Endothelial cell of umbilical vein (primary cell): ENCODE measurements at regions not wholly inside any gene's neighbourhood (a gene's known extent, or its start where the extent isn't known, plus 50 kb on each side); places are given as distances from the start of the nearest gene placed in this dataset.

Experiments used
- BruUV-seq: library from RNA; stranded (reverse); fragments of 400-500 nt; replicated peaks from 2 replicates; lab custom pipeline; 2021; lab: Mats Ljungman, UMichigan
- CTCF ChIA-PET: fragments of 300-600, 350-600 bp; sonication (Branson Sonifier 250); formaldehyde crosslinking; loops from one replicate; lab custom pipeline; 2021; ENCODE audit warnings: antibody characterized with exemption, inconsistent platforms; lab: Charles Lee
- POLR2A ChIA-PET: fragments of 300-600, 350-600 bp; sonication (Branson Sonifier 250); formaldehyde crosslinking; loops from one replicate; lab custom pipeline; 2021; ENCODE audit warnings: antibody characterized with exemption, inconsistent platforms; lab: Charles Lee
- DNase-seq: peaks from one replicate; pipeline ENCODE4 v3.0.0-alpha.2; 2011; ENCODE audit warnings: low read depth, low spot score
- FAIRE-seq: peaks from 2 replicates; lab custom pipeline; 2011; peaks lifted over from hg19 to GRCh38; lab: Jason Lieb, UNC
- H2AFZ ChIP-seq: 2 replicates; pipeline ENCODE4 v1.6.0; 2012; ENCODE audit warnings: low read depth, low read length, control low read depth, inconsistent platforms
- H3K27ac ChIP-seq: 2 replicates; pipeline ENCODE4 v1.5.1; 2011; ENCODE audit warnings: low read depth, mild to moderate bottlenecking, control low read depth, low read length, moderate library complexity; ENCODE audit not compliant: insufficient read depth
- H3K27me3 ChIP-seq, 2 experiments: 2 replicates each; pipeline versions ENCODE4 v1.6.0 to v1.6.1; 2011; ENCODE audit warnings: low read length in 2 of 2, mixed read lengths in 1 of 2; ENCODE audit not compliant: control insufficient read depth in 2 of 2, insufficient read depth in 2 of 2
- H3K36me3 ChIP-seq, 2 experiments: 2 replicates in 1 of 2; 3 replicates in 1 of 2; pipeline ENCODE4 v1.5.1; 2011; ENCODE audit warnings: low read length in 2 of 2, mild to moderate bottlenecking in 1 of 2, moderate library complexity in 1 of 2; ENCODE audit not compliant: control insufficient read depth in 2 of 2, insufficient read depth in 2 of 2; ENCODE audit errors: extremely low read depth in 1 of 2
- H3K4me1 ChIP-seq: 3 replicates; pipeline ENCODE4 v1.5.1; 2011; ENCODE audit warnings: mild to moderate bottlenecking, low read length; ENCODE audit not compliant: control insufficient read depth, insufficient read depth; ENCODE audit errors: extremely low read depth
- H3K4me2 ChIP-seq: 2 replicates; pipeline ENCODE4 v1.6.1; 2011; ENCODE audit warnings: low read length, control low read depth, mixed read lengths; ENCODE audit not compliant: insufficient read depth
- H3K4me3 ChIP-seq, 3 experiments: fragments of 200-600 bp in 1 of 3; sonication (generic), shearing (Covaris generic) in 1 of 3; replicated peaks in 1 of 3; 2 replicates each; pipeline ENCODE4 v1.5.1; 2011 to 2016; ENCODE audit warnings: control low read depth in 3 of 3, low read length in 3 of 3, mild to moderate bottlenecking in 2 of 3, inconsistent platforms in 1 of 3, low read depth in 1 of 3, moderate library complexity in 1 of 3; ENCODE audit not compliant: insufficient read depth in 1 of 3
- H3K79me2 ChIP-seq: 2 replicates; pipeline ENCODE4 v1.6.0; 2012; ENCODE audit warnings: low read length, inconsistent platforms; ENCODE audit not compliant: control insufficient read depth, insufficient read depth
- H3K9ac ChIP-seq: replicated peaks from 2 replicates; pipeline ENCODE3; 2011; ENCODE audit warnings: low read length, control low read depth; ENCODE audit not compliant: insufficient read depth; ENCODE audit errors: extremely low read depth
- H3K9me1 ChIP-seq: replicated peaks from 3 replicates; pipeline ENCODE4 v1.6.0; 2011; ENCODE audit warnings: mild to moderate bottlenecking, low read length; ENCODE audit not compliant: control insufficient read depth, insufficient read depth; ENCODE audit errors: extremely low read depth
- H3K9me3 ChIP-seq: replicated peaks from 2 replicates; pipeline ENCODE4 v1.5.1; 2012; ENCODE audit warnings: low read length, inconsistent platforms; ENCODE audit not compliant: control insufficient read depth, insufficient read depth
- H4K20me1 ChIP-seq: replicated peaks from 2 replicates; pipeline ENCODE3; 2011; ENCODE audit warnings: mild to moderate bottlenecking, low read length; ENCODE audit not compliant: control insufficient read depth, insufficient read depth; ENCODE audit errors: extremely low read depth
- CTCF ChIP-seq, 2 donors: IDR thresholded peaks; 1 replicate in 1 of 2; 2 replicates in 1 of 2; pipeline ENCODE4 v1.5.1; 2011; ENCODE audit warnings: low read length in 2 of 2, mild to moderate bottlenecking in 2 of 2, moderate library complexity in 2 of 2, control low read depth in 1 of 2, inconsistent platforms in 1 of 2, low read depth in 1 of 2; ENCODE audit not compliant: insufficient read depth in 1 of 2; ENCODE audit errors: extremely low read depth in 1 of 2
- EZH2 ChIP-seq: IDR thresholded peaks from 2 replicates; pipeline ENCODE4 v1.6.1; 2012; ENCODE audit warnings: borderline replicate concordance, low read depth, mild to moderate bottlenecking, moderate library complexity, low read length, inconsistent platforms; ENCODE audit not compliant: severe bottlenecking
- FOS ChIP-seq: IDR thresholded peaks from 2 replicates; pipeline ENCODE4 v1.6.1; 2011; ENCODE audit warnings: mild to moderate bottlenecking, low read length, moderate library complexity, borderline replicate concordance; ENCODE audit not compliant: insufficient read depth
- GATA2 ChIP-seq: IDR thresholded peaks from 2 replicates; pipeline ENCODE4 v1.7.0; 2011; ENCODE audit warnings: low read depth, mild to moderate bottlenecking, moderate library complexity, mixed read lengths, low read length; ENCODE audit not compliant: insufficient read length, insufficient read depth
- JUN ChIP-seq: IDR thresholded peaks from 2 replicates; pipeline ENCODE4 v1.6.1; 2011; ENCODE audit warnings: borderline replicate concordance, low read depth; ENCODE audit not compliant: insufficient read length, insufficient read depth
- MAX ChIP-seq: IDR thresholded peaks from 2 replicates; pipeline ENCODE4 v1.6.1; 2011; ENCODE audit not compliant: insufficient read depth, insufficient read length
- MYC ChIP-seq: IDR thresholded peaks from one replicate; pipeline ENCODE4 v1.6.1; 2011; ENCODE audit warnings: mild to moderate bottlenecking, low read depth, low read length
- POLR2A ChIP-seq: IDR thresholded peaks from 2 replicates; pipeline ENCODE4 v1.6.1; 2012; ENCODE audit warnings: low read depth, mild to moderate bottlenecking, control low read depth, low read length
- POLR2AphosphoS5 ChIP-seq: IDR thresholded peaks from 2 replicates; pipeline ENCODE4 v1.6.1; 2012; ENCODE audit warnings: low read depth, mild to moderate bottlenecking, control low read depth, low read length, moderate library complexity; ENCODE audit not compliant: insufficient read depth
- dilution Hi-C: fragments of 300-500 bp; cut with MboI; formaldehyde crosslinking; loops from one replicate; pipeline ENCODE4 v1.15.0; 2019; ENCODE audit warnings: low sequenced_read_pairs; ENCODE audit not compliant: extremely low pct_ligation_motif_present
- intact Hi-C: fragments of 100-400 bp; cut with micrococcal nuclease; formaldehyde crosslinking; loops from one replicate; pipeline ENCODE4 v1.10.0; 2022

- no peaks in the 10 kb centered on the region for H3K79me2 ChIP-seq
- intact Hi-C loops: no loop called here
- H3K27ac ChIP-seq: no peak overlapping the region
- H3K4me2 ChIP-seq: no peak overlapping the region
- dilution Hi-C loops: no loop called here
- CTCF ChIA-PET: interaction anchor here (1.8 kb wide), 1 partner anchor 26 kb away, joined by 7 read pairs; no protein-coding TSS in a partner anchor
- DNase-seq: no peak
- no peaks in the 10 kb centered on the region for H3K36me3 ChIP-seq
- POLR2A ChIA-PET: no interaction called here
- H3K9me1 ChIP-seq: no peaks in the 10 kb centered on the region
- H3K9ac ChIP-seq: no peak overlapping the region
- no peaks in the 10 kb centered on the region for H3K9me3 ChIP-seq
- BruUV-seq: no TSS peak
- H3K4me3 ChIP-seq: no peak overlapping the region
- TF ChIP-seq POLR2AphosphoS5 (no peak), MYC (no peak), CTCF (IDR thresholded peaks at IDR 0.05; ENCODE audit: extremely low read depth in 1 of 2, insufficient read depth in 1 of 2, low read depth in 1 of 2, low read length in 2 of 2) (no peak), JUN (no peak), FOS (no peak), GATA2 (no peak), POLR2A (no peak), MAX (no peak), EZH2 (no peak)
- FAIRE-seq: no peak
- H3K4me1 ChIP-seq: peaks cover 11% of the 10 kb centered on the region
- H4K20me1 ChIP-seq: no peaks in the 10 kb centered on the region
- peaks cover 75 to 100% of the 10 kb centered on the region in 2 experiments for H3K27me3 ChIP-seq
- no peak overlapping the region for H2AFZ ChIP-seq
Measured at GRCh38 chr5:88664645-88665044, 218.3 kb downstream of the MEF2C start.
